Karpas-422 (cell line): ENCODE measurements at regions not wholly inside any gene's neighbourhood (a gene's known extent, or its start where the extent isn't known, plus 50 kb on each side); places are given as distances from the start of the nearest gene placed in this dataset.

ENCODE experiments used
- DNase-seq: peaks from one replicate; pipeline ENCODE4 v3.0.0-alpha.2; 2015
- H2AFZ ChIP-seq: fragments of 200-600 bp; sonication (generic); 2 replicates; pipeline ENCODE4 v1.6.1; 2014; ENCODE audit warnings: antibody characterized with exemption, low read length, mixed read lengths
- H3K27ac ChIP-seq: fragments of 200-600 bp; sonication (generic); 2 replicates; pipeline ENCODE4 v1.5.1; 2014; ENCODE audit warnings: mild to moderate bottlenecking, low read length, moderate library complexity
- H3K27me3 ChIP-seq: fragments of 200-600 bp; sonication (generic); 2 replicates; pipeline ENCODE4 v1.6.1; 2014; ENCODE audit warnings: low read length, mixed read lengths
- H3K36me3 ChIP-seq: fragments of 200-600 bp; sonication (generic); 2 replicates; pipeline ENCODE4 v1.6.1; 2014; ENCODE audit warnings: low read length, mixed read lengths; ENCODE audit not compliant: insufficient read depth
- H3K4me1 ChIP-seq: fragments of 200-600 bp; sonication (generic); 2 replicates; pipeline ENCODE4 v1.6.1; 2014; ENCODE audit warnings: mild to moderate bottlenecking, low read length, mixed read lengths
- H3K4me2 ChIP-seq: fragments of 200-600 bp; sonication (generic); 2 replicates; pipeline ENCODE4 v1.6.1; 2014; ENCODE audit warnings: low read length, low read depth, mild to moderate bottlenecking; ENCODE audit not compliant: poor library complexity, severe bottlenecking
- H3K4me3 ChIP-seq: fragments of 200-600 bp; sonication (generic); 2 replicates; pipeline ENCODE4 v1.5.1; 2014; ENCODE audit warnings: mild to moderate bottlenecking, antibody characterized with exemption, low read length, mixed read lengths
- H3K79me2 ChIP-seq: fragments of 200-600 bp; sonication (generic); 2 replicates; pipeline ENCODE4 v1.6.1; 2014; ENCODE audit warnings: mild to moderate bottlenecking, low read length, mixed read lengths
- H3K9ac ChIP-seq: fragments of 200-600 bp; sonication (generic); 2 replicates; pipeline ENCODE4 v1.6.0; 2014; ENCODE audit warnings: low read length
- H3K9me2 ChIP-seq: fragments of 200-600 bp; sonication (generic), shearing (Covaris generic); replicated peaks from 2 replicates; pipeline ENCODE4 v1.6.0; 2014; ENCODE audit warnings: mild to moderate bottlenecking, low read length, moderate library complexity; ENCODE audit not compliant: insufficient read depth
- H3K9me3 ChIP-seq: fragments of 300-700, 200-600 bp; sonication (generic); 2 replicates; pipeline ENCODE4 v1.6.1; 2014; ENCODE audit warnings: low read length, mixed read lengths
- H4K20me1 ChIP-seq: fragments of 200-600 bp; sonication (generic); 2 replicates; pipeline ENCODE4 v1.6.1; 2014; ENCODE audit warnings: mild to moderate bottlenecking, antibody characterized with exemption, low read length, low read depth; ENCODE audit not compliant: insufficient read depth

- Histone ChIP-seq H3K4me2 (no peak overlapping the region), H3K27ac (no peak overlapping the region), H3K4me3 (no peak overlapping the region), H4K20me1 (no peaks in the 10 kb centered on the region), H3K9me2 (no peaks in the 10 kb centered on the region), H3K27me3 (no peaks in the 10 kb centered on the region), H3K36me3 (no peaks in the 10 kb centered on the region), H3K9ac (no peak overlapping the region), H3K4me1 (no peaks in the 10 kb centered on the region), H3K79me2 (no peaks in the 10 kb centered on the region), H3K9me3 (no peaks in the 10 kb centered on the region), H2AFZ (no peak overlapping the region)
- DNase-seq = no peak
Measured at GRCh38 chr5:96150007-96150406, 188.4 kb upstream of the ELL2 start.

- no peaks in the 10 kb centered on the region for H3K4me1 ChIP-seq
- H3K4me2 ChIP-seq = no peak overlapping the region
- no peak overlapping the region for H3K9ac ChIP-seq
- no peak for DNase-seq
- no peaks in the 10 kb centered on the region for H3K79me2 ChIP-seq
- H4K20me1 ChIP-seq = no peaks in the 10 kb centered on the region
- no peak overlapping the region for H3K27ac ChIP-seq
- no peaks in the 10 kb centered on the region for H3K27me3 ChIP-seq
- no peaks in the 10 kb centered on the region for H3K9me2 ChIP-seq
- no peak overlapping the region for H3K4me3 ChIP-seq
- H2AFZ ChIP-seq = no peak overlapping the region
- no peaks in the 10 kb centered on the region for H3K9me3 ChIP-seq
- H3K36me3 ChIP-seq = no peaks in the 10 kb centered on the region
Measured at GRCh38 chr5:96149546-96149945, 187.9 kb upstream of the ELL2 start.

- no peaks in the 10 kb centered on the region for H4K20me1 ChIP-seq
Measured at GRCh38 chr5:96149021-96149420, 187.4 kb upstream of the ELL2 start.

GRCh38 chr5:96148376-96148775 lies 186.7 kb upstream of the ELL2 start:
- Histone ChIP-seq H3K9me3 (no peaks in the 10 kb centered on the region), H3K9ac (no peak overlapping the region), H2AFZ (no peak overlapping the region), H3K36me3 (no peaks in the 10 kb centered on the region), H3K4me2 (no peak overlapping the region), H4K20me1 (no peaks in the 10 kb centered on the region), H3K79me2 (no peaks in the 10 kb centered on the region), H3K9me2 (no peaks in the 10 kb centered on the region), H3K4me1 (no peaks in the 10 kb centered on the region), H3K4me3 (no peak overlapping the region), H3K27me3 (no peaks in the 10 kb centered on the region), H3K27ac (no peak overlapping the region)
- DNase-seq = no peak

More at GRCh38 chr5:96149021-96149420, 187.4 kb upstream of the ELL2 start:
- no peak overlapping the region for H2AFZ ChIP-seq
- no peaks in the 10 kb centered on the region for H3K9me3 ChIP-seq
- no peaks in the 10 kb centered on the region for H3K9me2 ChIP-seq
- H3K27me3 ChIP-seq = no peaks in the 10 kb centered on the region
- H3K36me3 ChIP-seq = no peaks in the 10 kb centered on the region
- H3K4me3 ChIP-seq = no peak overlapping the region
- no peak overlapping the region for H3K4me2 ChIP-seq
- H3K27ac ChIP-seq = no peak overlapping the region
- no peaks in the 10 kb centered on the region for H3K79me2 ChIP-seq
- no peak overlapping the region for H3K9ac ChIP-seq
- no peaks in the 10 kb centered on the region for H3K4me1 ChIP-seq
- no peak for DNase-seq

GRCh38 chr5:96147866-96148265 lies 186.2 kb upstream of the ELL2 start:
- Histone ChIP-seq H4K20me1 (no peaks in the 10 kb centered on the region), H3K4me2 (no peak overlapping the region), H3K27ac (no peak overlapping the region), H3K4me1 (no peaks in the 10 kb centered on the region), H3K9me3 (no peaks in the 10 kb centered on the region), H3K9ac (no peak overlapping the region), H3K9me2 (no peaks in the 10 kb centered on the region), H3K36me3 (no peaks in the 10 kb centered on the region), H2AFZ (no peak overlapping the region), H3K27me3 (no peaks in the 10 kb centered on the region), H3K4me3 (no peak overlapping the region), H3K79me2 (no peaks in the 10 kb centered on the region)
- no peak for DNase-seq

GRCh38 chr5:96146675-96147074 lies 185.0 kb upstream of the ELL2 start:
- no peaks in the 10 kb centered on the region for H3K9me2 ChIP-seq
- no peak overlapping the region for H3K4me2 ChIP-seq
- H3K27me3 ChIP-seq = no peaks in the 10 kb centered on the region
- H3K4me1 ChIP-seq = no peaks in the 10 kb centered on the region
- H4K20me1 ChIP-seq = no peaks in the 10 kb centered on the region
- DNase-seq = peak; percentile 67
- no peak overlapping the region for H3K4me3 ChIP-seq
- H3K9ac ChIP-seq = no peak overlapping the region
- no peak overlapping the region for H3K27ac ChIP-seq
- H3K79me2 ChIP-seq = no peaks in the 10 kb centered on the region
- H3K9me3 ChIP-seq = no peaks in the 10 kb centered on the region
- H3K36me3 ChIP-seq = no peaks in the 10 kb centered on the region
- H2AFZ ChIP-seq = no peak overlapping the region

- Histone ChIP-seq H3K9me3 (no peaks in the 10 kb centered on the region), H3K27ac (no peak overlapping the region), H3K36me3 (no peaks in the 10 kb centered on the region), H3K79me2 (no peaks in the 10 kb centered on the region), H3K9me2 (no peaks in the 10 kb centered on the region), H3K27me3 (no peaks in the 10 kb centered on the region), H2AFZ (no peak overlapping the region), H3K4me2 (no peak overlapping the region), H3K4me3 (no peak overlapping the region), H4K20me1 (no peaks in the 10 kb centered on the region), H3K4me1 (no peaks in the 10 kb centered on the region), H3K9ac (no peak overlapping the region)
- DNase-seq = no peak
Measured at GRCh38 chr5:96144289-96144688, 182.6 kb upstream of the ELL2 start.

GRCh38 chr5:96143450-96143849 lies 181.8 kb upstream of the ELL2 start:
- Histone ChIP-seq H4K20me1 (no peaks in the 10 kb centered on the region), H3K9me2 (no peaks in the 10 kb centered on the region), H3K9ac (no peak overlapping the region), H3K4me3 (no peak overlapping the region), H2AFZ (no peak overlapping the region), H3K36me3 (no peaks in the 10 kb centered on the region), H3K27ac (no peak overlapping the region), H3K27me3 (no peaks in the 10 kb centered on the region), H3K9me3 (no peaks in the 10 kb centered on the region), H3K79me2 (no peaks in the 10 kb centered on the region), H3K4me1 (no peaks in the 10 kb centered on the region), H3K4me2 (no peak overlapping the region)
- no peak for DNase-seq
